IMR-90 (cell line): ENCODE measurements at regions not wholly inside any gene's neighbourhood (a gene's known extent, or its start where the extent isn't known, plus 50 kb on each side); places are given as distances from the start of the nearest gene placed in this dataset.
A peak's percentile ranks its signal among the peaks of the same experiment; 100 is the strongest.

ENCODE experiments used
- ATAC-seq: fragments of 200-7000 bp; cut with Tn5 transposase; 2 replicates; pipeline ENCODE4 v1.9.1; 2020; ENCODE audit warnings: low read depth, mild to moderate bottlenecking, moderate library complexity
- BruUV-seq: library from RNA; stranded (reverse); fragments of 400-500 nt; replicated peaks from 2 replicates; lab custom pipeline; 2021; lab: Mats Ljungman, UMichigan
- CTCF ChIA-PET: fragments of 300-600 bp; formaldehyde crosslinking; extraction: SDS; loops from one replicate; lab custom pipeline; 2021; ENCODE audit warnings: antibody characterized with exemption; lab: Yijun Ruan, JAX
- POLR2A ChIA-PET: fragments of 300-600 bp; sonication (Branson Sonifier 250); formaldehyde crosslinking; loops from one replicate; lab custom pipeline; 2022; ENCODE audit warnings: antibody characterized with exemption; ENCODE audit not compliant: unreplicated experiment; lab: Charles Lee
- DNase-seq: peaks from one replicate; pipeline ENCODE4 v3.0.0; 2013
- H2AFZ ChIP-seq: replicated peaks from 2 replicates; pipeline ENCODE3; 2013; ENCODE audit warnings: low read length, mild to moderate bottlenecking; ENCODE audit not compliant: poor library complexity
- H2AK5ac ChIP-seq: 2 replicates; pipeline ENCODE4 v1.6.1; 2013; ENCODE audit warnings: low read depth, low read length, inconsistent platforms
- H2AK9ac ChIP-seq: replicated peaks from 2 replicates; pipeline ENCODE3; 2013; ENCODE audit warnings: mild to moderate bottlenecking, low read depth, low read length, moderate library complexity; ENCODE audit not compliant: poor library complexity
- H2BK120ac ChIP-seq: 2 replicates; pipeline ENCODE4 v1.6.1; 2013; ENCODE audit warnings: low read depth, low read length, inconsistent platforms
- H2BK15ac ChIP-seq: 3 replicates; pipeline ENCODE4 v1.6.1; 2013; ENCODE audit warnings: low read depth, low read length, inconsistent platforms
- H2BK20ac ChIP-seq: 2 replicates; pipeline ENCODE4 v1.6.1; 2013; ENCODE audit warnings: low read depth, mild to moderate bottlenecking, inconsistent platforms, low read length, moderate library complexity
- H2BK5ac ChIP-seq: 2 replicates; pipeline ENCODE4 v1.6.1; 2013; ENCODE audit warnings: mild to moderate bottlenecking, low read depth, low read length, inconsistent platforms; ENCODE audit not compliant: poor library complexity, severe bottlenecking
- H3K14ac ChIP-seq: replicated peaks from 2 replicates; pipeline ENCODE4 v1.6.1; 2013; ENCODE audit warnings: low read depth, low read length, inconsistent platforms
- H3K18ac ChIP-seq: 2 replicates; pipeline ENCODE4 v1.6.1; 2013; ENCODE audit warnings: low read depth, low read length, control low read depth
- H3K23ac ChIP-seq: 2 replicates; pipeline ENCODE4 v1.6.1; 2013; ENCODE audit warnings: low read depth, low read length, inconsistent platforms
- H3K27ac ChIP-seq: 2 replicates; pipeline ENCODE4 v1.5.1; 2013; ENCODE audit warnings: mild to moderate bottlenecking, control low read depth, low read length; ENCODE audit not compliant: insufficient read depth
- H3K27me3 ChIP-seq: 2 replicates; pipeline ENCODE4 v1.6.1; 2013; ENCODE audit warnings: low read length; ENCODE audit not compliant: control insufficient read depth, insufficient read depth
- H3K36me3 ChIP-seq: 2 replicates; pipeline ENCODE4 v1.6.1; 2013; ENCODE audit warnings: low read length, mixed read lengths; ENCODE audit not compliant: control insufficient read depth, insufficient read depth
- H3K4ac ChIP-seq: 2 replicates; pipeline ENCODE4 v1.6.1; 2013; ENCODE audit warnings: low read depth, low read length, inconsistent platforms
- H3K4me1 ChIP-seq: 2 replicates; pipeline ENCODE4 v1.6.1; 2013; ENCODE audit warnings: low read length, mixed read lengths; ENCODE audit not compliant: control insufficient read depth, insufficient read depth
- H3K4me2 ChIP-seq: 2 replicates; pipeline ENCODE4 v1.6.1; 2013; ENCODE audit warnings: low read depth, mild to moderate bottlenecking, control low read depth, low read length, moderate library complexity
- H3K4me3 ChIP-seq: 2 replicates; pipeline ENCODE4 v1.5.1; 2013; ENCODE audit warnings: low read depth, mild to moderate bottlenecking, control low read depth, low read length, moderate library complexity; ENCODE audit not compliant: insufficient read depth
- H3K56ac ChIP-seq: 2 replicates; pipeline ENCODE4 v1.6.1; 2013; ENCODE audit warnings: low read length, inconsistent platforms; ENCODE audit not compliant: insufficient read depth; ENCODE audit errors: extremely low read depth
- H3K79me1 ChIP-seq, 2 experiments: 2 replicates each; pipeline ENCODE4 v1.6.1; 2013; ENCODE audit warnings: low read length in 2 of 2, inconsistent platforms in 1 of 2, low read depth in 1 of 2
- H3K9ac ChIP-seq: 2 replicates; pipeline ENCODE4 v1.6.1; 2013; ENCODE audit warnings: low read depth, low read length, control low read depth
- H3K9me1 ChIP-seq: 2 replicates; pipeline ENCODE4 v1.6.1; 2013; ENCODE audit warnings: low read length, inconsistent platforms; ENCODE audit not compliant: insufficient read depth
- H3K9me3 ChIP-seq: 2 replicates; pipeline ENCODE4 v1.6.1; 2013; ENCODE audit warnings: low read length; ENCODE audit not compliant: control insufficient read depth, insufficient read depth
- H4K20me1 ChIP-seq: 2 replicates; pipeline ENCODE4 v1.6.1; 2013; ENCODE audit warnings: low read length, inconsistent platforms; ENCODE audit not compliant: insufficient read depth
- H4K5ac ChIP-seq: 2 replicates; pipeline ENCODE4 v1.6.1; 2013; ENCODE audit warnings: mild to moderate bottlenecking, low read depth, low read length, control low read depth
- H4K8ac ChIP-seq, 2 experiments: 2 replicates each; pipeline ENCODE4 v1.6.1; 2013; ENCODE audit warnings: low read depth in 2 of 2, low read length in 2 of 2, control low read depth in 1 of 2, inconsistent platforms in 1 of 2
- H4K91ac ChIP-seq: 2 replicates; pipeline ENCODE4 v1.6.1; 2013; ENCODE audit warnings: low read depth, low read length, inconsistent platforms; ENCODE audit not compliant: insufficient read depth
- CEBPB ChIP-seq: IDR thresholded peaks from 2 replicates; pipeline ENCODE4 v1.6.1; 2012; ENCODE audit warnings: low read depth, low read length, improper control_type of control experiment
- RFX5 ChIP-seq: IDR thresholded peaks from 2 replicates; pipeline ENCODE4 v1.8.0; 2012; ENCODE audit warnings: low read depth, mild to moderate bottlenecking, low read length, moderate library complexity
- WGBS, 2 experiments: methylation state at CpG; one replicate each; pipeline versions ENCODE4 v1.1.5 to v1.1.7; 2013; ENCODE audit warnings: missing lambda C conversion rate in 2 of 2; ENCODE audit not compliant: insufficient read length in 1 of 2; ENCODE audit errors: extremely low coverage in 2 of 2; 5-methylcytosine and 5-hydroxymethylcytosine counted together
- dilution Hi-C: fragments of 300-500 bp; cut with HindIII; formaldehyde crosslinking; loops from one replicate; pipeline ENCODE4 v1.14.3; 2018; ENCODE audit warnings: low sequenced_read_pairs; ENCODE audit not compliant: unreplicated experiment
- in situ Hi-C: fragments of 300-500 bp; cut with MboI; formaldehyde crosslinking; loops from 3 replicates; pipeline ENCODE4 v1.14.3; 2019; ENCODE audit warnings: low sequenced_read_pairs, inconsistent platforms, mixed read lengths
- intact Hi-C: fragments of 100-400 bp; cut with micrococcal nuclease; formaldehyde crosslinking; loops from 2 replicates; pipeline ENCODE4 v1.10.0; 2022

DNA sequence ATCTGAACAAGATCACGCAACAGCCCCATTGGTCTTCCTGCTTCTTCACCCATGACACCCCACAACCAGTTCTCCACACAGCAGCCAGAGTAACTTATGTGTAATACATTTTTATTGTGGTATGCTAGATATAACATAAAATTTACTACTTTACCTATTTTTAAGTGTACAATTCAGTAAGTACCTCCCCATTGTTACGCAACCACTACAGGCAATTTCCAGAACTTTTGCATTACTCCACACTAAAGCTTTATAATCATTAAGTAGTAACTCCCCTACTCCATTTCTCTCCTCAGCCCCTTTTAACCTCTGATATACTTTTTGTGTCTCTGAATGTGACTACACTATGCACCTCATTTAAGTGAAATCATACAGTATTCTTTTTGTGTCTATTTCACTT lies 575.4 kb upstream of the CADM1 start:
- CTCF ChIA-PET: no interaction called here

More for the DNA sequence above, 575.4 kb upstream of the CADM1 start:
- BruUV-seq: no TSS peak
- no peak overlapping the region for H3K23ac ChIP-seq
- intact Hi-C loops: loop anchor here (2.0 to 5.0 kb wide), 3 partner anchors 319 to 752 kb away; partner anchors contain the start of gene CADM1
- H3K4me1 ChIP-seq: no peaks in the 10 kb centered on the region
- no peak overlapping the region for H2BK120ac ChIP-seq
- H2BK5ac ChIP-seq: no peak overlapping the region
- H2AK9ac ChIP-seq: no peak overlapping the region
- no peak overlapping the region for H3K4ac ChIP-seq
- H3K18ac ChIP-seq: no peak overlapping the region
- no peaks in the 10 kb centered on the region for H3K79me1 ChIP-seq
- H3K9ac ChIP-seq: no peak overlapping the region
- no peak overlapping the region for H3K4me3 ChIP-seq
- no peaks in the 10 kb centered on the region for H4K20me1 ChIP-seq
- dilution Hi-C loops: no loop called here
- H3K9me3 ChIP-seq: no peaks in the 10 kb centered on the region
- no peak overlapping the region for H3K4me2 ChIP-seq
- no peaks in the 10 kb centered on the region for H3K27me3 ChIP-seq
- H3K9me1 ChIP-seq: no peaks in the 10 kb centered on the region
- DNase-seq: no peak
- H4K8ac ChIP-seq: no peak overlapping the region
- H2AFZ ChIP-seq: no peak overlapping the region
- H2AK5ac ChIP-seq: no peak overlapping the region
- no CpG with 5 or more reads among the region's 2 CpGs for WGBS, 2 experiments
- in situ Hi-C loops: no loop called here
- ATAC-seq: no peak
- no peak for TF ChIP-seq RFX5
- peak; percentile 75 for TF ChIP-seq CEBPB
- H3K36me3 ChIP-seq: no peaks in the 10 kb centered on the region
- no peak overlapping the region for H3K27ac ChIP-seq
- H2BK15ac ChIP-seq: no peak overlapping the region
- no peak overlapping the region for H3K14ac ChIP-seq
- H4K5ac ChIP-seq: no peak overlapping the region
- H2BK20ac ChIP-seq: no peak overlapping the region
- no peak overlapping the region for H3K56ac ChIP-seq
- POLR2A ChIA-PET: no interaction called here
- H4K91ac ChIP-seq: no peak overlapping the region
